T-helper 17 cell (primary cell): ENCODE measurements at regions not wholly inside any gene's neighbourhood (a gene's known extent, or its start where the extent isn't known, plus 50 kb on each side); places are given as distances from the start of the nearest gene placed in this dataset.

ENCODE experiments used
- ATAC-seq: fragments of 150-1000 bp; cut with Tn5 transposase; 2 replicates; pipeline ENCODE4 v1.10.0; 2021; ENCODE audit warnings: mild to moderate bottlenecking, moderate library complexity
- DNase-seq, 3 donors: peaks; one replicate each; pipeline versions ENCODE4 v3.0.0 to v3.0.0-alpha.2; 2020 to 2021
- H3K9me3 ChIP-seq: one replicate; pipeline ENCODE4 v1.7.0; 2013; ENCODE audit warnings: low read length, mild to moderate bottlenecking; ENCODE audit not compliant: control insufficient read depth, poor library complexity, severe bottlenecking
- H3K27ac Mint-ChIP-seq: one replicate; pipeline ENCODE4 v1.8.0; 2022; ENCODE audit warnings: mild to moderate bottlenecking, moderate library complexity, mixed read lengths
- H3K27me3 Mint-ChIP-seq: one replicate; pipeline ENCODE4 v1.8.0; 2022; ENCODE audit warnings: mixed read lengths
- H3K36me3 Mint-ChIP-seq: one replicate; pipeline ENCODE4 v1.8.0; 2022; ENCODE audit warnings: low read depth, mixed read lengths
- H3K4me1 Mint-ChIP-seq: one replicate; pipeline ENCODE4 v1.8.0; 2022; ENCODE audit warnings: mild to moderate bottlenecking, mixed read lengths
- H3K4me3 Mint-ChIP-seq: one replicate; pipeline ENCODE4 v1.8.0; 2022; ENCODE audit warnings: mild to moderate bottlenecking, moderate library complexity, mixed read lengths

DNA sequence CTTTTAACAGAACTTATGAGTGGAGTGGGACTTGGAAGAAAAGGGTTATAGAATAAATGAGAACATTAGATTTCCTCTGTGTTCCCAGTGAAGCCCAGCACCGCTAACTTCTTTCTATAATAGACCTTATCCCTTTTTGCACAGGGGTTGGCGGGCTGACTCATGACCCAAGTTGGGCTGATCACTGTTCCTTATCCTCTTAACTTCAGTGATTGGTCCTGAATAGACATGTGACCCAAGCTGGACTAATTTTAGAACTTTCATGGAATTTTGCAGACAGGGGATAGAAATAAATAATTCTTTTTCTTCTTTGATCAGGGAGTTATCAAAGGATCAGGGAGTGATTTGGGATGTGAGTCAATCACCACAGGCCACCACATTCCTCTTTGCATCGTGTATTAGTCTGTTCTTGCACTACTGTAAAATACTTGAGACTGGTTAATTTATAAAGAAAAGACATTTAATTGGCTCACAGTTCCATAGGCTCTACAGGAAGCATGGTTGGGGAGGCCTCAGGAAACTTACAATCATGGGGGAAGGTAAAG is 75.9 kb downstream of the UCHL1 start:
- no peaks in the 10 kb centered on the region for H3K36me3 Mint-ChIP-seq

DNA sequence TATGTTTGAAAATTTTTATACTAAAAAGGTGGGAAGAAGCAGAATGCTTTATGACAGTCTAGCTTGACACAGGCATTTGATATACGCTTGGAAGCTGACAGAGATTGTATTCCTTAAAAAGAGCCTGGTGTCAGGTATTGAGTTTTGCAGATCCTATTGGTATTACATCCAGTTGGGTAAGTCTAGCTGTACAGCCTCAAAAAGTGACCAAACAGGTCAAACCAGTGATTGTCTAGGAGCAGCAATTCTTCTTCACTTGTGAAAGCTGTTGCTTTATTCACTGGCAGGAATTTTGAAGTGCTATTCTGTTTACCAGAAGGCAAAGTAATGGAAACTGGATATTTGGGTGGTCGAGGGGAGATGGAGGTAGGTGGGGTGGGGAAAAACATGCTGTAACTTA is 77.5 kb downstream of the UCHL1 start:
- Mint-ChIP-seq H3K4me3 (no peak overlapping the region), H3K36me3 (no peaks in the 10 kb centered on the region), H3K27me3 (peaks cover 4% of the 10 kb centered on the region), H3K4me1 (no peaks in the 10 kb centered on the region), H3K27ac (no peak overlapping the region)
- ATAC-seq (no peak), DNase-seq (no peak)
- no peaks in the 10 kb centered on the region for H3K9me3 ChIP-seq

More for the DNA sequence above, 75.9 kb downstream of the UCHL1 start:
- H3K4me3 Mint-ChIP-seq: no peak overlapping the region
- DNase-seq: no peak
- no peaks in the 10 kb centered on the region for H3K9me3 ChIP-seq
- ATAC-seq: no peak
- H3K4me1 Mint-ChIP-seq: no peaks in the 10 kb centered on the region
- no peak overlapping the region for H3K27ac Mint-ChIP-seq
- peaks cover 4% of the 10 kb centered on the region for H3K27me3 Mint-ChIP-seq

DNA sequence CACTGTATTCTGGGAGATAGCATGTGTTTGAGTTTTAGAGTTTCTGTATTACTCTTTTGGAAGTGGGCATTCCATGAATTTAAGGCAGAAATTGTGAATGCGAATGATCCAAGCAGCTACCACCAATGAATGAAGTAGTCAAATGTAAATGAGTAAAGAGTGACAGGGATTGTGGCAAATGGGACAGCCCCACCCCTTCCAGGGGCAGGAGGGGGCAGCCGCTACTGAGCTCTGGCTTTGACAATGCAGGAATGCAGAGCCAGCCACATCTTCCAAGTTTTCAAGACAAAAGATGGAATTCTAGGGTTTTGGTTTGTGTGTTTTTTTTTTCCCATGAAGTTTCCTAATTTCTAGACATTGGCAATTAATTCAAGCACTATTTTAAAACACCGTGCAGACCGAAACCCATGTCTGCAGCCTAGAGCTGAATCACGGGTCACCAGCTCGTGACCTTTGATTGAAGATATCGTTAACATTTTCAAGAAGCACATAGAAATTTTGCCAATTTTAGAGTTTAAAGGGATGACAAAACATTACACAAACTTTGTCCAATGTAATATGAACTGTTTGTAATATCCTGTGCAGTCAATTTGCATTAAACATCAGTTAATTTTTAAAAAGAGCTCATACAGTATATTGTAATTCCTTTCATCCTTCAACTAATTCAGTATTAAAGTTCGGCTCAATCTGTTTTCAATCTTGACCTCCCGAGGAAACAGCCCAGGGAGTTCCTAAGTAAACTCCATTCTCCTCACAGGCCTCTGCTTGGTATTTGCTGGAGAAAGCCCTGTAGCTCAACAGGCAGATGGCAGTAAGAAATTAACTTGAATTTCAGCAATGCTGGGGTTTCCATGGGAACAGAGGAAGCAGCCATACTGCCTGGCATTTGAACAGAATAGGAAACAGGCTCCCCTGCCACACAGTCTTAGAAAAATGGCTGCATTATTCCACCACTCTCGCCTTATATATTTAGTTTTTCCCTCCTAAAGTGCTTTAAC is 83.4 kb downstream of the UCHL1 start:
- ATAC-seq (no peak), DNase-seq (no peak)
- peaks cover 3% of the 10 kb centered on the region for H3K9me3 ChIP-seq
- no peak overlapping the region for H3K27ac Mint-ChIP-seq
- H3K4me1 Mint-ChIP-seq: no peaks in the 10 kb centered on the region
- H3K36me3 Mint-ChIP-seq: no peaks in the 10 kb centered on the region
- H3K4me3 Mint-ChIP-seq: no peak overlapping the region
- no peaks in the 10 kb centered on the region for H3K27me3 Mint-ChIP-seq

GRCh38 chr4:41346306-41347061 is 89.8 kb downstream of the UCHL1 start:
- Mint-ChIP-seq H3K4me1 (no peaks in the 10 kb centered on the region), H3K36me3 (no peaks in the 10 kb centered on the region), H3K4me3 (no peak overlapping the region), H3K27me3 (no peaks in the 10 kb centered on the region), H3K27ac (no peak overlapping the region)
- ATAC-seq (no peak), DNase-seq (no peak)
- no peaks in the 10 kb centered on the region for H3K9me3 ChIP-seq

DNA sequence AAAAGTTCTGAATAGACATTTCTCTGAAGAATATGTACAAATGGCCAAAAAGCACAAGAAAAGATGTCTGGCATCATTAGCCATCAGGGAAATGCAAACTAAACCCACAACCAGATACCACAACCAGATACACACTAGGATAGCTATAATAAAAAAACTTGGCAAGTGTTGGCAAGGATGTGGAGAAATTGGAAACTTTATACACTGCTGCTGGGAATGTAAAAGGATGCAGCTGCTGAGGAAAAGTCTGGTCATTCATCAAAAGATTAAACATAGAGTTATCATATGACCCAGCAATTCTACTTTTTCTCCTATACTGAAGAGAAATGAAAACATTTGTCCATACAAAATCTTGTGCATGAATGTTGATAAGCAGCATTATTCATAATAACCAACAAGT is 92.3 kb downstream of the UCHL1 start:
- no peaks in the 10 kb centered on the region for H3K4me1 Mint-ChIP-seq
- no peak for DNase-seq
- H3K36me3 Mint-ChIP-seq: no peaks in the 10 kb centered on the region
- no peak overlapping the region for H3K27ac Mint-ChIP-seq
- no peaks in the 10 kb centered on the region for H3K9me3 ChIP-seq
- no peaks in the 10 kb centered on the region for H3K27me3 Mint-ChIP-seq
- H3K4me3 Mint-ChIP-seq: no peak overlapping the region
- no peak for ATAC-seq

- H3K4me3 Mint-ChIP-seq: no peak overlapping the region
- no peak overlapping the region for H3K27ac Mint-ChIP-seq
- DNase-seq (no peak), ATAC-seq (no peak)
- H3K4me1 Mint-ChIP-seq: peaks cover 3% of the 10 kb centered on the region
- H3K9me3 ChIP-seq: no peaks in the 10 kb centered on the region
- no peaks in the 10 kb centered on the region for H3K36me3 Mint-ChIP-seq
- peaks cover 43% of the 10 kb centered on the region for H3K27me3 Mint-ChIP-seq
These were observed 102.1 kb downstream of the UCHL1 start for GRCh38 chr4:41358647-41359421.

- peaks cover 43% of the 10 kb centered on the region for H3K27me3 Mint-ChIP-seq
- no peak overlapping the region for H3K27ac Mint-ChIP-seq
- H3K36me3 Mint-ChIP-seq: no peaks in the 10 kb centered on the region
- no peak overlapping the region for H3K4me3 Mint-ChIP-seq
- ATAC-seq (no peak), DNase-seq (no peak)
- peaks cover 3% of the 10 kb centered on the region for H3K4me1 Mint-ChIP-seq
- no peaks in the 10 kb centered on the region for H3K9me3 ChIP-seq
These were observed 102.7 kb downstream of the UCHL1 start for GRCh38 chr4:41359422-41359775.

GRCh38 chr4:41359836-41360213 is 103.1 kb downstream of the UCHL1 start:
- Mint-ChIP-seq H3K27ac (no peak overlapping the region), H3K36me3 (no peaks in the 10 kb centered on the region), H3K4me3 (no peak overlapping the region), H3K4me1 (peaks cover 3% of the 10 kb centered on the region), H3K27me3 (peaks cover 43% of the 10 kb centered on the region)
- DNase-seq (no peak), ATAC-seq (no peak)
- no peaks in the 10 kb centered on the region for H3K9me3 ChIP-seq

GRCh38 chr4:41360214-41360920 is 103.6 kb downstream of the UCHL1 start:
- peaks cover 3% of the 10 kb centered on the region for H3K4me1 Mint-ChIP-seq
- H3K27ac Mint-ChIP-seq: no peak overlapping the region
- DNase-seq (no peak), ATAC-seq (no peak)
- H3K36me3 Mint-ChIP-seq: no peaks in the 10 kb centered on the region
- H3K9me3 ChIP-seq: no peaks in the 10 kb centered on the region
- no peak overlapping the region for H3K4me3 Mint-ChIP-seq
- peaks cover 49% of the 10 kb centered on the region for H3K27me3 Mint-ChIP-seq

DNA sequence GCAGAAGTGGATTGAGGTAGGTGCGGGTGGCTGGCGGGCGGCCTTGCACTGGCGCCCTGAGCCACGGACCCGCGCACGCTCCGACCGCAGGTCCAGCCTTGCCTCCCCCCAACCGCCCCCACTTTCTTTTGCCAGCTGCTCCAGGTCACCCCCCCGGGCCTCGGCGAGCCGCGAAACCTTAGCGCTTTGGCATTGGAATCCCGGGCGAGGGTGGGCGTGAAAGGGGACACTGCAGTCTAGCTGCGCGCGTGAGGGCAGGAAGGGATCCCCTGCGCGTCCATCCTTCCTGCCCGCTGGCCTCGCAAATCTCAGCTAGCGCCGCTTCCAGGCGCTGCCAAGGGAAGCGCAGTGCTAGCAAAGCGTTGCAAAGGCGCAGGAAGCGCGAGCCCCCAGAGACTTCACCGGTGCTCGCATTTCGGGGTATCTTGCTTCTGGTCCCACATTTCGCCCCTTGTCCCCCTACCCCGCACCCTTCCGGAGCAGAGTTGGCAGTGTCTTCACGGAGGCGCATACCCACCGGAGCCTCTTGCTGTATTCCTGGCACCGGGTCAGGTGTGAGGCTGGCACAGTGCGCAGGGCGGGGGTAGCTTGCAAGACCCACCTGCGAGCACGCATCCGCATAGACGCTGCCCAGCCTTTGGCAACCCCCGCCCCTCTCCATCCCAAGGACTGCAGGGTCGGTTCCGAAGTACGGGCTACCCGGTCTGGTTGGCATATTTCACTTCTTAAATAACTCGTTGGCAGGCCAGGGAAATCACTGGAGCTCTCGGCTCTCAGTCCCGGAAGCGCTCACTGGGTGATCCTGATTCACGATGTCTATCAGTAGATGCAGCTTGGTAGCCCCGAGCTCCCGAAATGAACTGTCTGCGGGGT is 104.4 kb downstream of the UCHL1 start:
- H3K4me1 Mint-ChIP-seq: peaks cover 3% of the 10 kb centered on the region
- no peak overlapping the region for H3K27ac Mint-ChIP-seq
- H3K27me3 Mint-ChIP-seq: peaks cover 57% of the 10 kb centered on the region
- no peak for DNase-seq
- H3K9me3 ChIP-seq: no peaks in the 10 kb centered on the region
- H3K4me3 Mint-ChIP-seq: peak overlapping the region; percentile 60
- no peak for ATAC-seq
- no peaks in the 10 kb centered on the region for H3K36me3 Mint-ChIP-seq

DNA sequence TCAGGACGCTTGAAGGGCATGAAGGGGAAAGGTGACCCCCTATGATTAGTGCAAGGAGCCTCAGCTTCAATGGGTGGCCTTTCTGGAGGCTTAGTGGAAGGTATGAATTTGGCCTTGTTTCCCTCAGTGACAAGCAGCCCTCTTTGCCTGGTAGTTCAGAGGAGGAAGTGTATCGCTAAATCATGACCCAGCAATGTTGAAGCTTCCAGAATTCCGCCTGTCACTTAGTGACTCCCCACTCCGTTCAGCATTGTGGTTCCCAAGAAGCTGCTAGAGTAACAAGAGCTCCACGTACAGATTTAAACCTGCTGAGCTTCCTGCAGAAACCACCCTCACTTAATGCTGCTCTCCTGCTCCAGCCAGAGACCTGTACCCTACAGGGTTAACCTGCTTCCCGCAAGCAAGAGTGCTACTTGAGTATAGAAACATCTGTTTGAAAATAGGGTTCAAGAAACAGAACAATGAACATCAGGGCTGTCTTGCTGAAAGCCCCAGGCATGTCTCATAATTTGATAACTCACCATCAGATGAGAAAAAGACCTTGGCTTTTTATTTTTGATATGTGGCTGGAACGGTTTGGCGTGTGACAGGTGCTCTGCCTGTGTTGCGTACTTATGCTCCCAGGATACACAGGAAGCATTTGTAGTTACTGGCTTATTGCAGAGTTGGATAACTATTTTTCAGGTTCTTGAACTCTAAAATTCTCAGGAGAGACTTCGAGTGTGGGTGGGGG is 105.2 kb downstream of the UCHL1 start:
- Mint-ChIP-seq H3K27ac (no peak overlapping the region), H3K4me1 (peaks cover 3% of the 10 kb centered on the region), H3K27me3 (peaks cover 57% of the 10 kb centered on the region), H3K36me3 (no peaks in the 10 kb centered on the region), H3K4me3 (peak overlapping the region; percentile 60)
- no peak for DNase-seq
- ATAC-seq: no peak
- no peaks in the 10 kb centered on the region for H3K9me3 ChIP-seq
